HCEC 1CT (cell line): ENCODE measurements at regions not wholly inside any gene's neighbourhood (a gene's known extent, or its start where the extent isn't known, plus 50 kb on each side); places are given as distances from the start of the nearest gene placed in this dataset.
A peak's percentile ranks its signal among the peaks of the same experiment; 100 is the strongest.

Experiments used
- DNase-seq: peaks from one replicate; pipeline ENCODE4 v3.0.0-alpha.2; 2017

GRCh38 chr3:99094606-99095005, 193.1 kb upstream of the DCBLD2 start:
- no peak for DNase-seq

- peak; percentile 45 for DNase-seq
Observed at GRCh38 chr3:99087277-99087676, 185.8 kb upstream of the DCBLD2 start.

- DNase-seq = no peak
Observed at GRCh38 chr3:99084826-99085225, 183.3 kb upstream of the DCBLD2 start.

GRCh38 chr3:99084156-99084555, 182.7 kb upstream of the DCBLD2 start:
- no peak for DNase-seq

- DNase-seq = no peak
Observed at GRCh38 chr3:99071096-99071495, 169.6 kb upstream of the DCBLD2 start.

- no peak for DNase-seq
Observed at GRCh38 chr3:99069973-99070372, 168.5 kb upstream of the DCBLD2 start.

GRCh38 chr3:99066863-99067262, 165.4 kb upstream of the DCBLD2 start:
- DNase-seq = no peak

GRCh38 chr3:99049164-99049563, 147.7 kb upstream of the DCBLD2 start:
- DNase-seq = no peak

- DNase-seq = no peak
Observed at GRCh38 chr3:99041747-99042146, 140.3 kb upstream of the DCBLD2 start.

- no peak for DNase-seq
Observed at GRCh38 chr3:99031778-99032177, 130.3 kb upstream of the DCBLD2 start.

- DNase-seq = peak; percentile 42
Observed at GRCh38 chr3:99023590-99024192, 122.2 kb upstream of the DCBLD2 start.

GRCh38 chr3:99021466-99021865, 120.0 kb upstream of the DCBLD2 start:
- no peak for DNase-seq

GRCh38 chr3:99016452-99016851, 115.0 kb upstream of the DCBLD2 start:
- no peak for DNase-seq

GRCh38 chr3:99013777-99014315, 112.4 kb upstream of the DCBLD2 start:
- no peak for DNase-seq

GRCh38 chr3:99013077-99013476, 111.6 kb upstream of the DCBLD2 start:
- no peak for DNase-seq

- peak; percentile 28 for DNase-seq
Observed at GRCh38 chr3:99012051-99012450, 110.6 kb upstream of the DCBLD2 start.

- no peak for DNase-seq
Observed at GRCh38 chr3:99009851-99010250, 108.4 kb upstream of the DCBLD2 start.

GRCh38 chr3:99006686-99007085, 105.2 kb upstream of the DCBLD2 start:
- no peak for DNase-seq

GRCh38 chr3:98999675-99000074, 98.2 kb upstream of the DCBLD2 start:
- no peak for DNase-seq

GRCh38 chr3:98994128-98994762, 92.8 kb upstream of the DCBLD2 start:
- DNase-seq = peak; percentile 63

- DNase-seq = peak; percentile 38
Observed at GRCh38 chr3:98991393-98991792, 89.9 kb upstream of the DCBLD2 start.

GRCh38 chr3:98990657-98991056, 89.2 kb upstream of the DCBLD2 start:
- DNase-seq = no peak

GRCh38 chr3:98986073-98986472, 84.6 kb upstream of the DCBLD2 start:
- peak; percentile 95 for DNase-seq

GRCh38 chr3:98985431-98985830, 83.9 kb upstream of the DCBLD2 start:
- DNase-seq = peak; percentile 42

GRCh38 chr3:98984024-98984423, 82.5 kb upstream of the DCBLD2 start:
- no peak for DNase-seq
